H9 (cell line): ENCODE measurements at regions not wholly inside any gene's neighbourhood (a gene's known extent, or its start where the extent isn't known, plus 50 kb on each side); places are given as distances from the start of the nearest gene placed in this dataset.

Source experiments
- DNase-seq: peaks from one replicate; pipeline ENCODE4 v3.0.0-alpha.2; 2017
- H2AFZ ChIP-seq: one replicate; pipeline ENCODE4 v1.6.1; 2013; ENCODE audit warnings: mild to moderate bottlenecking, low read length, control low read depth, moderate library complexity
- H2AK5ac ChIP-seq: 2 replicates; pipeline ENCODE4 v1.6.1; 2013; ENCODE audit warnings: low read length, control low read depth, mixed read lengths; ENCODE audit not compliant: insufficient read length
- H2BK120ac ChIP-seq: one replicate; pipeline ENCODE4 v1.6.1; 2013; ENCODE audit warnings: low read depth, mild to moderate bottlenecking, low read length, control low read depth, inconsistent platforms; ENCODE audit not compliant: poor library complexity, severe bottlenecking
- H2BK12ac ChIP-seq: 2 replicates; pipeline ENCODE4 v1.6.1; 2013; ENCODE audit warnings: low read length, control low read depth, mixed read lengths, low read depth; ENCODE audit not compliant: insufficient read length
- H2BK15ac ChIP-seq: 2 replicates; pipeline ENCODE4 v1.6.1; 2013; ENCODE audit warnings: low read depth, low read length, control low read depth
- H2BK20ac ChIP-seq: one replicate; pipeline ENCODE4 v1.6.1; 2013; ENCODE audit warnings: low read depth, mild to moderate bottlenecking, low read length, control low read depth, inconsistent platforms; ENCODE audit not compliant: poor library complexity, severe bottlenecking
- H2BK5ac ChIP-seq: 2 replicates; pipeline ENCODE4 v1.6.1; 2013; ENCODE audit warnings: low read length, control low read depth, mixed read lengths; ENCODE audit not compliant: insufficient read length
- H3K14ac ChIP-seq: 2 replicates; pipeline ENCODE4 v1.6.1; 2013; ENCODE audit warnings: low read length, control low read depth; ENCODE audit not compliant: insufficient read depth
- H3K18ac ChIP-seq: 2 replicates; pipeline ENCODE4 v1.6.1; 2013; ENCODE audit warnings: low read depth, mild to moderate bottlenecking, mixed read lengths, low read length, control low read depth; ENCODE audit not compliant: insufficient read length
- H3K23ac ChIP-seq: 2 replicates; pipeline ENCODE4 v1.6.1; 2013; ENCODE audit warnings: low read length, control low read depth, mixed read lengths, low read depth; ENCODE audit not compliant: insufficient read length
- H3K23me2 ChIP-seq: 2 replicates; pipeline ENCODE4 v1.6.1; 2013; ENCODE audit warnings: low read depth, mild to moderate bottlenecking, mixed read lengths, low read length, control low read depth; ENCODE audit not compliant: insufficient read length, poor library complexity, severe bottlenecking
- H3K27ac ChIP-seq: 2 replicates; pipeline ENCODE4 v1.5.1; 2013; ENCODE audit warnings: low read length, control low read depth, mixed read lengths, low read depth; ENCODE audit not compliant: insufficient read length
- H3K27me3 ChIP-seq: 2 replicates; pipeline ENCODE4 v1.6.1; 2013; ENCODE audit warnings: low read length, control low read depth, inconsistent platforms; ENCODE audit not compliant: insufficient read depth
- H3K4ac ChIP-seq: 2 replicates; pipeline ENCODE4 v1.6.1; 2013; ENCODE audit warnings: low read depth, mild to moderate bottlenecking, control low read depth, inconsistent platforms, low read length, moderate library complexity
- H3K4me1 ChIP-seq: 2 replicates; pipeline ENCODE4 v1.6.1; 2013; ENCODE audit warnings: low read length, control low read depth, inconsistent platforms; ENCODE audit not compliant: insufficient read depth
- H3K4me2 ChIP-seq: 2 replicates; pipeline ENCODE4 v1.6.1; 2013; ENCODE audit warnings: low read length, control low read depth, mixed read lengths; ENCODE audit not compliant: insufficient read length, insufficient read depth
- H3K56ac ChIP-seq: 2 replicates; pipeline ENCODE4 v1.6.1; 2013; ENCODE audit warnings: low read depth, mild to moderate bottlenecking, mixed read lengths, low read length, control low read depth; ENCODE audit not compliant: insufficient read length
- H3K79me1 ChIP-seq: 2 replicates; pipeline ENCODE4 v1.6.1; 2013; ENCODE audit warnings: low read depth, mild to moderate bottlenecking, moderate library complexity, low read length, control low read depth, inconsistent platforms; ENCODE audit not compliant: insufficient read depth, poor library complexity, severe bottlenecking
- H3K79me2 ChIP-seq: 2 replicates; pipeline ENCODE4 v1.6.1; 2013; ENCODE audit warnings: low read length, control low read depth, inconsistent platforms; ENCODE audit not compliant: insufficient read depth
- H3K9ac ChIP-seq: 2 replicates; pipeline ENCODE4 v1.6.1; 2013; ENCODE audit warnings: low read length, control low read depth, mixed read lengths; ENCODE audit not compliant: insufficient read length; ENCODE audit errors: extremely low read depth
- H3K9me3 ChIP-seq: one replicate; pipeline ENCODE4 v1.6.1; 2013; ENCODE audit warnings: low read depth, low read length, inconsistent platforms; ENCODE audit not compliant: control insufficient read depth
- H3T11ph ChIP-seq: one replicate; pipeline ENCODE4 v1.6.1; 2013; ENCODE audit warnings: mild to moderate bottlenecking, low read length, control low read depth, inconsistent platforms
- H4K20me1 ChIP-seq: one replicate; pipeline ENCODE4 v1.6.1; 2013; ENCODE audit not compliant: control insufficient read depth, insufficient read length, insufficient read depth
- H4K5ac ChIP-seq: 2 replicates; pipeline ENCODE4 v1.6.1; 2013; ENCODE audit warnings: low read depth, mild to moderate bottlenecking, mixed read lengths, low read length, control low read depth; ENCODE audit not compliant: insufficient read length
- H4K8ac ChIP-seq: replicated peaks from 2 replicates; pipeline ENCODE4 v1.6.1; 2013; ENCODE audit warnings: low read length, control low read depth, mixed read lengths, low read depth; ENCODE audit not compliant: insufficient read length
- H4K91ac ChIP-seq: 2 replicates; pipeline ENCODE4 v1.6.1; 2013; ENCODE audit warnings: low read depth, mild to moderate bottlenecking, moderate library complexity, mixed read lengths, low read length, control low read depth; ENCODE audit not compliant: insufficient read length
- H3K27ac Mint-ChIP-seq, 3 experiments: 2 replicates in 2 of 3; 3 replicates in 1 of 3; pipeline ENCODE4 v1.8.0; 2020 to 2021; ENCODE audit warnings: mixed read lengths in 3 of 3, mild to moderate bottlenecking in 1 of 3, moderate library complexity in 1 of 3
- H3K27me3 Mint-ChIP-seq: 2 replicates; pipeline ENCODE4 v1.8.0; 2021; ENCODE audit warnings: low read depth, mild to moderate bottlenecking, moderate library complexity, mixed read lengths
- H3K36me3 Mint-ChIP-seq, 3 experiments: 2 replicates in 2 of 3; 3 replicates in 1 of 3; pipeline ENCODE4 v1.8.0; 2020 to 2021; ENCODE audit warnings: low read depth in 3 of 3, mixed read lengths in 3 of 3; ENCODE audit not compliant: insufficient read depth in 1 of 3
- H3K4me1 Mint-ChIP-seq, 2 experiments: 2 replicates each; pipeline ENCODE4 v1.8.0; 2020; ENCODE audit warnings: mixed read lengths in 2 of 2
- H3K4me3 Mint-ChIP-seq, 2 experiments: 2 replicates in 1 of 2; 3 replicates in 1 of 2; pipeline ENCODE4 v1.8.0; 2020 to 2021; ENCODE audit warnings: mild to moderate bottlenecking in 2 of 2, mixed read lengths in 2 of 2, moderate library complexity in 1 of 2
- H3K9me3 Mint-ChIP-seq, 2 experiments: 2 replicates in 1 of 2; 3 replicates in 1 of 2; pipeline ENCODE4 v1.8.0; 2020; ENCODE audit warnings: mild to moderate bottlenecking in 2 of 2, mixed read lengths in 2 of 2, moderate library complexity in 1 of 2
- CTCF ChIP-seq: fragments of 200-600 bp; sonication (generic); conservative IDR thresholded peaks from 3 replicates; pipeline ENCODE4 v1.8.0; 2021; ENCODE audit warnings: antibody characterized with exemption, mild to moderate bottlenecking
- WGBS: extraction: QIAGEN DNeasy Blood & Tissue Kit; methylation state at CpG from one replicate; pipeline ENCODE4 v1.1.7; 2013; ENCODE audit warnings: missing lambda C conversion rate, low lambda C conversion rate, mixed read lengths; ENCODE audit not compliant: insufficient read length; ENCODE audit errors: extremely low coverage; 5-methylcytosine and 5-hydroxymethylcytosine counted together

GRCh38 chr7:79608005-79608404, 154.5 kb upstream of the MAGI2 start:
- H4K8ac ChIP-seq, result no peak overlapping the region
- WGBS, result no CpG with 5 or more reads among the region's 1 CpG
- H3K79me1 ChIP-seq, result no peaks in the 10 kb centered on the region
- H2AK5ac ChIP-seq, result no peak overlapping the region
- no peaks in the 10 kb centered on the region for H3K27me3 ChIP-seq
- no peak overlapping the region for H3K23ac ChIP-seq
- H2BK5ac ChIP-seq, result no peak overlapping the region
- no peak overlapping the region for H3T11ph ChIP-seq
- no peaks in the 10 kb centered on the region for H3K23me2 ChIP-seq
- H3K27ac ChIP-seq, result no peak overlapping the region
- H3K36me3 Mint-ChIP-seq, result no peaks in the 10 kb centered on the region; a peak in 1 of 7 replicates
- 0 out of 4 replicates have a peak, but pooled peaks cover 0 to 2% of the 10 kb centered on the region in 2 experiments for H3K4me1 Mint-ChIP-seq
- no peak overlapping the region for H4K91ac ChIP-seq
- no peak overlapping the region for H3K18ac ChIP-seq
- no peak for TF ChIP-seq CTCF
- no peak overlapping the region for H3K9ac ChIP-seq
- H3K4me2 ChIP-seq, result no peak overlapping the region
- H3K79me2 ChIP-seq, result no peaks in the 10 kb centered on the region
- H3K56ac ChIP-seq, result no peak overlapping the region
- no peak overlapping the region for H2BK15ac ChIP-seq
- no peak overlapping the region for H3K4me3 Mint-ChIP-seq
- no peaks in the 10 kb centered on the region for H3K4me1 ChIP-seq
- no peak overlapping the region for H3K4ac ChIP-seq
- no peak overlapping the region for H2BK120ac ChIP-seq
- H3K9me3 ChIP-seq, result no peaks in the 10 kb centered on the region
- no peaks in the 10 kb centered on the region for H4K20me1 ChIP-seq
- no peak overlapping the region for H2BK20ac ChIP-seq
- H3K27ac Mint-ChIP-seq, result no peak overlapping the region; a peak in 1 of 7 replicates
- no peak overlapping the region for H2AFZ ChIP-seq
- H3K14ac ChIP-seq, result no peak overlapping the region
- no peak for DNase-seq
- no peak overlapping the region for H4K5ac ChIP-seq
- H3K9me3 Mint-ChIP-seq, result no peaks in the 10 kb centered on the region; a peak in 1 of 5 replicates
- no peak overlapping the region for H2BK12ac ChIP-seq
- H3K27me3 Mint-ChIP-seq, result no peaks in the 10 kb centered on the region
